ENCODE measurements at regions not wholly inside any gene's neighbourhood (a gene's known extent, or its start where the extent isn't known, plus 50 kb on each side); places are given as distances from the start of the nearest gene placed in this dataset.

- DNase-seq (no peak), ATAC-seq (no peak)
These were observed 74.5 kb upstream of the APC start for GRCh38 chr5:112663146-112663545.

- DNase-seq (no peak), ATAC-seq (no peak)
These were observed 69.7 kb upstream of the APC start for GRCh38 chr5:112668016-112668415.

- ATAC-seq (no peak), DNase-seq (no peak)
These were observed 68.8 kb upstream of the APC start for GRCh38 chr5:112668911-112669310.

- DNase-seq (no peak), ATAC-seq (no peak)
These were observed 68.2 kb upstream of the APC start for GRCh38 chr5:112669328-112669963.

- DNase-seq (no peak), ATAC-seq (no peak)
These were observed 66.0 kb upstream of the APC start for GRCh38 chr5:112671687-112672086.

- ATAC-seq (no peak), DNase-seq (no peak)
These were observed 56.2 kb upstream of the APC start for GRCh38 chr5:112681481-112681908.

GRCh38 chr5:112682621-112683061 lies 55.0 kb upstream of the APC start:
- no peak for DNase-seq

GRCh38 chr5:112684121-112684520 lies 53.6 kb upstream of the APC start:
- DNase-seq (no peak), ATAC-seq (no peak)

More at GRCh38 chr5:112682621-112683061, 55.0 kb upstream of the APC start:
- no peak for ATAC-seq

GRCh38 chr5:112684737-112685136 lies 52.9 kb upstream of the APC start:
- DNase-seq (no peak), ATAC-seq (no peak)

GRCh38 chr5:112685386-112685785 lies 52.3 kb upstream of the APC start:
- ATAC-seq (no peak), DNase-seq (no peak)

GRCh38 chr5:112685931-112686330 lies 51.8 kb upstream of the APC start:
- DNase-seq (no peak), ATAC-seq (no peak)

GRCh38 chr5:112686675-112687074 lies 51.0 kb upstream of the APC start:
- ATAC-seq (no peak), DNase-seq (no peak)

- no peak for DNase-seq
- ATAC-seq = no peak
These were observed 50.4 kb upstream of the APC start for GRCh38 chr5:112687306-112687705.
